Calu3 (cell line): ENCODE measurements at regions not wholly inside any gene's neighbourhood (a gene's known extent, or its start where the extent isn't known, plus 50 kb on each side); places are given as distances from the start of the nearest gene placed in this dataset.

Source experiments
- BruUV-seq: library from RNA; stranded (reverse); fragments of 400-500 nt; replicated peaks from 2 replicates; lab custom pipeline; 2021; lab: Mats Ljungman, UMichigan
- CTCF ChIA-PET: fragments of 300-600 bp; sonication (Branson Sonifier 250); formaldehyde crosslinking; loops from one replicate; lab custom pipeline; 2022; ENCODE audit warnings: antibody characterized with exemption; lab: Charles Lee
- DNase-seq: peaks from one replicate; pipeline ENCODE4 v3.0.0; 2022
- H3K27ac Mint-ChIP-seq: one replicate; pipeline ENCODE4 v1.8.0; 2022; ENCODE audit warnings: mixed read lengths; ENCODE audit not compliant: unreplicated experiment
- H3K27me3 Mint-ChIP-seq: one replicate; pipeline ENCODE4 v1.8.0; 2022; ENCODE audit warnings: mixed read lengths; ENCODE audit not compliant: unreplicated experiment
- H3K36me3 Mint-ChIP-seq: one replicate; pipeline ENCODE4 v1.8.0; 2022; ENCODE audit warnings: mild to moderate bottlenecking, moderate library complexity, mixed read lengths; ENCODE audit not compliant: insufficient read depth, unreplicated experiment
- H3K4me1 Mint-ChIP-seq: one replicate; pipeline ENCODE4 v1.8.0; 2022; ENCODE audit warnings: mild to moderate bottlenecking, low read depth, mixed read lengths; ENCODE audit not compliant: unreplicated experiment
- H3K4me3 Mint-ChIP-seq: one replicate; pipeline ENCODE4 v1.8.0; 2022; ENCODE audit warnings: mild to moderate bottlenecking, low read depth, moderate library complexity, mixed read lengths; ENCODE audit not compliant: unreplicated experiment
- H3K9me3 Mint-ChIP-seq: one replicate; pipeline ENCODE4 v1.8.0; 2022; ENCODE audit warnings: low read depth, mixed read lengths; ENCODE audit not compliant: unreplicated experiment
- CTCF ChIP-seq: fragments of 200-600 bp; IDR thresholded peaks from one replicate; pipeline ENCODE4 v1.8.0; 2022; ENCODE audit warnings: antibody characterized with exemption; ENCODE audit not compliant: unreplicated experiment
- intact Hi-C: fragments of 100-400 bp; cut with micrococcal nuclease; formaldehyde crosslinking; loops from one replicate; pipeline ENCODE4 v1.10.0; 2022; ENCODE audit not compliant: unreplicated experiment

DNA sequence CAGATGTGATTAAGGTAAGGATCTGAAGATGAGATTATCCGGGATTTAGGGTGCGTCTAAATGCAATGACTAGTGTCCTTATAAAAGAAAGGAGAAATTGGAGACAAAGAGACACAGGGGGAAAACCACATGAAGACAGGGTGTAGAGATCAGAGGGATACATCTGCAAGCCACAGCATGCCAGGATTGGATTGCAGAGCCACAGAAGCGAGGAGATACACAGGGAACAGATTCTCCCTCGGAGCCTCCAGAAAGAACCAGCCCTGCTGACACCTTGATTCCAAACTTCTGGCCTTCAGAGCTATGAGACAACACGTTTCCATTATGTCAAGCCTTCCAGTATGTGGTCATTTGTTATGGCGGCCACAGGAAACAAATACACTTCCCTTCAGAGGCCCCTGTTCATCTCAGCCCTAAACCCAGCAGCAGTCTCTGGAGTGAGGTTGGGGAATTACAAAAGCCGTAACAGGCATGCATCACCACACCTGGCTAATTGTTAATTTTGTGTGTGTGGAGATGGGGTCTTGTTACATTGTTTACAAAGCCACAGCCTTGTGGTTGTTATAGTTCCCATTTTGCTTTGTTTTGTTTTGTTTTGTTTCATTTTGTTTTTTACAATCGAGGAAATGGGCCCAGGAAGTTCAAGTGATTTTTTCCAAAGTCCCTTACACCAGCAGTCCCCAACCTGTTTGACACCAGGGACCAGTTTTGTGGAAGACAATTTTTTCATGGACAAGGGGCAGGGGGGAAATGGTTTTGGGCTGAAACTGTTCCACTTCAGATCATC, 51.6 kb upstream of the LYRM9 start:
- Mint-ChIP-seq H3K27me3 (peaks cover 68% of the 10 kb centered on the region), H3K4me1 (no peaks in the 10 kb centered on the region), H3K9me3 (no peaks in the 10 kb centered on the region), H3K27ac (no peak overlapping the region), H3K4me3 (no peak overlapping the region), H3K36me3 (no peaks in the 10 kb centered on the region)
- CTCF ChIA-PET: no interaction called here
- DNase-seq: no peak
- BruUV-seq: no TSS peak
- TF ChIP-seq CTCF: no peak
- intact Hi-C loops: no loop called here

GRCh38 chr17:27945333-27945616, 52.1 kb upstream of the LYRM9 start:
- no peak for DNase-seq
- Mint-ChIP-seq H3K27me3 (peaks cover 65% of the 10 kb centered on the region), H3K9me3 (no peaks in the 10 kb centered on the region), H3K4me1 (no peaks in the 10 kb centered on the region), H3K4me3 (no peak overlapping the region), H3K36me3 (no peaks in the 10 kb centered on the region), H3K27ac (no peak overlapping the region)
- no TSS peak for BruUV-seq
- intact Hi-C loops: no loop called here
- CTCF ChIA-PET: no interaction called here
- no peak for TF ChIP-seq CTCF

DNA sequence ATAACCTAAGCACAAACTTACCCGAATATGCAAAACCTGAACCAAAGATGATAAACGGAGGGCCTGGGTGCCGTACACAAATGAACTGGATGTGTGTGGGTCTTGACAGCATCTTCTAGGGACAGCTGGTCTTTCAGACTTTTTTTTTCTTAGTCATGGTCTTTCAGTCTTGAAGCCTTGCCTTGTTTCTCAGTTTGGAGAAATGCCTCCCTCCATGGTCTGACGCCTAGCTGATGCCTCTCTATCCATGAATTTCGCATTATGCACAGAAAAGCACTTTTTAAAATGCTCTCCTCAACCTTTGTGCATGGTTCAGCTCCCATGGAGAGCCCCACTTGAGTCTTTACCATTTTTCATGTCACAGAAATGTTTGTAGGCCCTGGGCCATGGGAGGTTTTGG, 52.8 kb upstream of the LYRM9 start:
- CTCF ChIA-PET: no interaction called here
- H3K4me1 Mint-ChIP-seq: no peaks in the 10 kb centered on the region
- H3K9me3 Mint-ChIP-seq: no peaks in the 10 kb centered on the region
- DNase-seq: no peak
- H3K27me3 Mint-ChIP-seq: peaks cover 65% of the 10 kb centered on the region
- H3K36me3 Mint-ChIP-seq: no peaks in the 10 kb centered on the region
- no TSS peak for BruUV-seq
- no peak for TF ChIP-seq CTCF
- intact Hi-C loops: no loop called here
- no peak overlapping the region for H3K27ac Mint-ChIP-seq
- H3K4me3 Mint-ChIP-seq: no peak overlapping the region

- Mint-ChIP-seq H3K36me3 (no peaks in the 10 kb centered on the region), H3K27me3 (peaks cover 65% of the 10 kb centered on the region), H3K4me3 (no peak overlapping the region), H3K9me3 (no peaks in the 10 kb centered on the region), H3K27ac (no peak overlapping the region), H3K4me1 (no peaks in the 10 kb centered on the region)
- TF ChIP-seq CTCF: no peak
- DNase-seq: no peak
- no TSS peak for BruUV-seq
- intact Hi-C loops: no loop called here
- CTCF ChIA-PET: interaction anchor here (0.7 kb wide), 1 partner anchor 35 kb away, joined by 3 read pairs; no protein-coding TSS in a partner anchor
Measured at GRCh38 chr17:27946513-27946912, 53.3 kb upstream of the LYRM9 start.
